HL-60/S4 treated with retinoic acid at 250 ng/mL for 4 days and 3 days (cell line): ENCODE measurements at regions not wholly inside any gene's neighbourhood (a gene's known extent, or its start where the extent isn't known, plus 50 kb on each side); places are given as distances from the start of the nearest gene placed in this dataset.
"Not testable (repeated sequence)": the region's sequence is repeated elsewhere in the genome, so short reads cannot be mapped to it uniquely, and the experiment has no call there.

Experiments
- in situ Hi-C: fragments of 300-500 bp; cut with MboI; formaldehyde crosslinking; loops from 2 replicates; pipeline ENCODE4 v1.7.0; 2022; ENCODE audit warnings: low sequenced_read_pairs

GRCh38 chr2:105509269-105510086 lies 110.6 kb upstream of the FHL2 start:
- in situ Hi-C loops = no loop called here

GRCh38 chr2:105506860-105507259 lies 108.0 kb upstream of the FHL2 start:
- in situ Hi-C loops = not testable (repeated sequence)

- in situ Hi-C loops = no loop called here
Observed at GRCh38 chr2:105504459-105504858, 105.6 kb upstream of the FHL2 start.

- in situ Hi-C loops = no loop called here
Observed at GRCh38 chr2:105502625-105503334, 103.9 kb upstream of the FHL2 start.

- in situ Hi-C loops = no loop called here
Observed at GRCh38 chr2:105498281-105498846, 99.5 kb upstream of the FHL2 start.

GRCh38 chr2:105497094-105497493 lies 98.2 kb upstream of the FHL2 start:
- in situ Hi-C loops = no loop called here

GRCh38 chr2:105496271-105496670 lies 97.4 kb upstream of the FHL2 start:
- in situ Hi-C loops = no loop called here

GRCh38 chr2:105494683-105495425 lies 96.0 kb upstream of the FHL2 start:
- in situ Hi-C loops = no loop called here

GRCh38 chr2:105490956-105491355 lies 92.1 kb upstream of the FHL2 start:
- in situ Hi-C loops = no loop called here

GRCh38 chr2:105490204-105490603 lies 91.4 kb upstream of the FHL2 start:
- in situ Hi-C loops = no loop called here

GRCh38 chr2:105489168-105489878 lies 90.5 kb upstream of the FHL2 start:
- in situ Hi-C loops = no loop called here

- in situ Hi-C loops = no loop called here
Observed at GRCh38 chr2:105488285-105488684, 89.4 kb upstream of the FHL2 start.

- in situ Hi-C loops = no loop called here
Observed at GRCh38 chr2:105487142-105488069, 88.6 kb upstream of the FHL2 start.

- in situ Hi-C loops = no loop called here
Observed at GRCh38 chr2:105486762-105487141, 87.9 kb upstream of the FHL2 start.

- in situ Hi-C loops = no loop called here
Observed at GRCh38 chr2:105478670-105479069, 79.8 kb upstream of the FHL2 start.

GRCh38 chr2:105477050-105477620 lies 78.3 kb upstream of the FHL2 start:
- in situ Hi-C loops = not testable (repeated sequence)

GRCh38 chr2:105473011-105473410 lies 74.2 kb upstream of the FHL2 start:
- in situ Hi-C loops = no loop called here

GRCh38 chr2:105470979-105471378 lies 72.1 kb upstream of the FHL2 start:
- in situ Hi-C loops = no loop called here

GRCh38 chr2:105469781-105470180 lies 70.9 kb upstream of the FHL2 start:
- in situ Hi-C loops = no loop called here
